Endodermal cell (in vitro differentiated cells): ENCODE measurements at regions not wholly inside any gene's neighbourhood (a gene's known extent, or its start where the extent isn't known, plus 50 kb on each side); places are given as distances from the start of the nearest gene placed in this dataset.
"Not testable (repeated sequence)": the region's sequence is repeated elsewhere in the genome, so short reads cannot be mapped to it uniquely, and the experiment has no call there.

ENCODE experiments used
- DNase-seq: peaks from one replicate; pipeline ENCODE4 v3.0.0-alpha.2; 2017
- H3K27ac ChIP-seq: 2 replicates; pipeline ENCODE4 v1.5.1; 2013; ENCODE audit warnings: mild to moderate bottlenecking, low read depth, low read length, moderate library complexity
- H3K27me3 ChIP-seq: 2 replicates; pipeline ENCODE4 v1.6.1; 2013; ENCODE audit warnings: mild to moderate bottlenecking, low read length, moderate library complexity; ENCODE audit not compliant: insufficient read depth, control insufficient read depth, poor library complexity, severe bottlenecking
- H3K36me3 ChIP-seq: 2 replicates; pipeline ENCODE4 v1.7.0; 2013; ENCODE audit warnings: mild to moderate bottlenecking, low read length, moderate library complexity; ENCODE audit not compliant: control insufficient read depth, insufficient read depth
- H3K4me1 ChIP-seq: one replicate; pipeline ENCODE4 v1.7.0; 2013; ENCODE audit warnings: low read length; ENCODE audit not compliant: control insufficient read depth, insufficient read depth
- H3K4me3 ChIP-seq: 2 replicates; pipeline ENCODE4 v1.5.1; 2013; ENCODE audit warnings: mild to moderate bottlenecking, low read length, moderate library complexity
- H3K9ac ChIP-seq: 2 replicates; pipeline ENCODE4 v1.6.1; 2013; ENCODE audit warnings: mild to moderate bottlenecking, low read length, moderate library complexity; ENCODE audit not compliant: poor library complexity, severe bottlenecking; ENCODE audit errors: extremely low read depth
- H3K9me3 ChIP-seq: 2 replicates; pipeline ENCODE4 v1.6.1; 2013; ENCODE audit warnings: mild to moderate bottlenecking, low read length, moderate library complexity; ENCODE audit not compliant: control insufficient read depth
- H3K27ac Mint-ChIP-seq: 2 replicates; pipeline ENCODE4 v1.8.0; 2020; ENCODE audit warnings: mixed read lengths
- H3K27me3 Mint-ChIP-seq: 2 replicates; pipeline ENCODE4 v1.8.0; 2021; ENCODE audit warnings: mild to moderate bottlenecking, mixed read lengths; ENCODE audit not compliant: insufficient read depth
- H3K36me3 Mint-ChIP-seq: 2 replicates; pipeline ENCODE4 v1.8.0; 2020; ENCODE audit warnings: low read depth, mixed read lengths
- H3K4me1 Mint-ChIP-seq: 2 replicates; pipeline ENCODE4 v1.8.0; 2020; ENCODE audit warnings: mixed read lengths
- H3K4me3 Mint-ChIP-seq: 2 replicates; pipeline ENCODE4 v1.8.0; 2020; ENCODE audit warnings: mild to moderate bottlenecking, moderate library complexity, mixed read lengths
- H3K9me3 Mint-ChIP-seq: 2 replicates; pipeline ENCODE4 v1.8.0; 2020; ENCODE audit warnings: mild to moderate bottlenecking, mixed read lengths
- WGBS, 2 experiments: methylation state at CpG; one replicate each; pipeline versions ENCODE4 v1.1.5 to v1.1.7; 2013; ENCODE audit warnings: missing lambda C conversion rate in 2 of 2, mixed read lengths in 1 of 2; ENCODE audit not compliant: insufficient coverage in 1 of 2, insufficient read length in 1 of 2; 5-methylcytosine and 5-hydroxymethylcytosine counted together
- TF ChIP-seq, protein P1 (sequence below): fragments of 200-600 bp; sonication (generic); conservative IDR thresholded peaks from 2 replicates; pipeline ENCODE4 v1.5.0; 2021; ENCODE audit warnings: antibody characterized with exemption, mild to moderate bottlenecking

DNA sequence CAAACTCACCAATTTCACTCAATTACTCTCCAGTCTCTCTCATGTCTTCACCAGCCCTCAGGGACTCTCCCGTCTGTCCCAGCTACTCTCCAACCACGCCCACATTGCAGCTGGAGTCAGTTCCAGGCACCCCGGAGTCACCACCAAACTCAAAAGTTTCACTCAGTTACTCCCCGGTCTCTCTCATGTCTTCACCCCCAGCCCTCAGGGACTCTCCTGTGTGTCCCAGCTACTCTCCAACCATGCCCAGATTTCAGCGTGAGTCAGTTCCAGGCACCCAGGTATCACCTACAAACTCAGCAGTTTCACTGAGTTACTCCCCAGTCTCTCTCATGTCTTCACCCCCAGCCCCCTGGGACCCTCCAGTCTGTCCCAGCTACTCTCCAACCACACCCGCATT, 528.8 kb downstream of the CWH43 start:
- H3K27me3 ChIP-seq, H3K4me1 Mint-ChIP-seq, H3K36me3 ChIP-seq, H3K27ac ChIP-seq, H3K4me1 ChIP-seq, H3K4me3 Mint-ChIP-seq, H3K9ac ChIP-seq, H3K27me3 Mint-ChIP-seq, H3K27ac Mint-ChIP-seq, H3K4me3 ChIP-seq: not testable (repeated sequence)
- peaks cover 84% of the 10 kb centered on the region for H3K9me3 Mint-ChIP-seq
- H3K36me3 Mint-ChIP-seq, result peaks cover 17% of the 10 kb centered on the region
- H3K9me3 ChIP-seq, result peaks cover 55% of the 10 kb centered on the region
- DNase-seq, result peak; percentile 5
- 66 to 75% methylated on average over 3 to 6 of the region's 6 CpGs for WGBS, 2 experiments

DNA sequence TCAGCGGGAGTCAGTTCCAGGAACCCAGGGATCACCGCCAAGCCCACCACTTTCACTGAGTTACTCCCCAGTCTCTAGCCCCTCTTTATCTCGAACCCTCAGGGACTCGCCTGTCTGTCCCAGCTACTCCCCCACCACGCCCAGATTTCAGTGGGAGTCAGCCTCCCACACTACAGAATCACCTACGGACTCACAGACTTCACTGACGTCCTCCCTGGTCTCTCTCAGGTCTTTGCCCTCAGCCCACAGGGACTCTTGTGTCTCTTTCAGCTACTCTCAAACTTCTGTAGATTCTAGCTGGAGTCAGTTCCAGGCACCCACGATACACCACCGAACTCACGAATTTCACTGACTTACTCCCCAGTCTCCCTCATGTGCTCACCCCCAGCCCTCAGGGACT, 529.2 kb downstream of the CWH43 start:
- peaks cover 16% of the 10 kb centered on the region for H3K36me3 Mint-ChIP-seq
- not testable (repeated sequence) for H3K4me3 Mint-ChIP-seq, H3K4me3 ChIP-seq, H3K27ac Mint-ChIP-seq, H3K27me3 ChIP-seq, H3K4me1 ChIP-seq, H3K27me3 Mint-ChIP-seq, H3K36me3 ChIP-seq, H3K27ac ChIP-seq, H3K9ac ChIP-seq, H3K4me1 Mint-ChIP-seq
- peaks cover 80% of the 10 kb centered on the region for H3K9me3 Mint-ChIP-seq
- peak; percentile 8 for DNase-seq
- WGBS, 2 experiments, result 73 to 78% methylated on average over 6 to 10 of the region's 10 CpGs
- H3K9me3 ChIP-seq, result peaks cover 52% of the 10 kb centered on the region

DNA sequence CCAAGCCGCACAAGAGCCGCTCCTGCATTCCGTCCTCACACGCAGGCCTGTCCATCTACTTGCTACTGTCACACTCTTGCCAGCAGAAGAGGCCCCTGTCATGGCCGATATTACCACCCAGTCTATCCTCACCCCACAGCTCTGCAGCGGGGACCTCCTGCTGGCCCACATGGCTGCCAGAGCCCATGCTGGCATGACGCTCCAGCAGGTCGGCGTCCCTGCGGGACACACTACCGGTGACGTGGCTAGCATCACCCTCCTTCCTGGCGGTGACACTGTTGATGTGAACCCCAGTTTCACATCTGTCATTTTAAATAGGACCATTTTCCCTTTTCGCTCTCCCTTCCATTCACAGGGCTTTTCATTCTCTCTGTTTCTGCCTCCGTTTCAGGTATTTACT, 530.0 kb downstream of the CWH43 start:
- not testable (repeated sequence) for H3K27ac ChIP-seq, H3K4me3 Mint-ChIP-seq, H3K4me1 ChIP-seq, H3K9ac ChIP-seq, H3K4me3 ChIP-seq, H3K4me1 Mint-ChIP-seq, H3K27me3 ChIP-seq, H3K27me3 Mint-ChIP-seq, H3K36me3 ChIP-seq, H3K27ac Mint-ChIP-seq
- peak; percentile 7 for DNase-seq
- WGBS, 2 experiments, result 83 to 90% methylated on average over 7 to 15 of the region's 15 CpGs
- H3K9me3 Mint-ChIP-seq, result peaks cover 73% of the 10 kb centered on the region
- peaks cover 16% of the 10 kb centered on the region for H3K36me3 Mint-ChIP-seq
- H3K9me3 ChIP-seq, result peaks cover 44% of the 10 kb centered on the region

DNA sequence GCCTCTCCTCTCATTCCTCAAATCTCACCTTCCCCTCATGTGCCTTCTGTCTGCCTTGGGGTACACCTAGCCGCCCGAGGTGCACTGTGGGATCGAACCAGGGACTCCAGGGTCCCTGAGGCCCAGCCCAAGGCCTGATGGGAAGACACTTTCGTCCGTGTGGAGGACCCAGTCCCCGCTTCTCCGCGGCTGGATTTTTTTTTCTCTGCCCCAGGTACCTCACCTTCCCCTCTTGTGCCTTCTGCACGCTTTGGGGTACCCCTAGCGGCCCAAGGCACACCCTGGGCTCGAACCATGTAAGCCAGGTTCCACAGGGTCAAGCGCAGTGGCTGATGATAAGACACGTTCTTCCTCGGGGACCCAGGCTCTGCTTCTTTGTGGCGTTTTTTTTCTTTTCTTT, 530.7 kb downstream of the CWH43 start:
- Mint-ChIP-seq H3K27me3 (peaks cover 2% of the 10 kb centered on the region), H3K27ac (no peak overlapping the region), H3K36me3 (peaks cover 16% of the 10 kb centered on the region), H3K4me1 (no peaks in the 10 kb centered on the region), H3K4me3 (no peak overlapping the region), H3K9me3 (peaks cover 66% of the 10 kb centered on the region)
- H3K9me3 ChIP-seq, result peaks cover 37% of the 10 kb centered on the region
- TF ChIP-seq, protein P1, sequence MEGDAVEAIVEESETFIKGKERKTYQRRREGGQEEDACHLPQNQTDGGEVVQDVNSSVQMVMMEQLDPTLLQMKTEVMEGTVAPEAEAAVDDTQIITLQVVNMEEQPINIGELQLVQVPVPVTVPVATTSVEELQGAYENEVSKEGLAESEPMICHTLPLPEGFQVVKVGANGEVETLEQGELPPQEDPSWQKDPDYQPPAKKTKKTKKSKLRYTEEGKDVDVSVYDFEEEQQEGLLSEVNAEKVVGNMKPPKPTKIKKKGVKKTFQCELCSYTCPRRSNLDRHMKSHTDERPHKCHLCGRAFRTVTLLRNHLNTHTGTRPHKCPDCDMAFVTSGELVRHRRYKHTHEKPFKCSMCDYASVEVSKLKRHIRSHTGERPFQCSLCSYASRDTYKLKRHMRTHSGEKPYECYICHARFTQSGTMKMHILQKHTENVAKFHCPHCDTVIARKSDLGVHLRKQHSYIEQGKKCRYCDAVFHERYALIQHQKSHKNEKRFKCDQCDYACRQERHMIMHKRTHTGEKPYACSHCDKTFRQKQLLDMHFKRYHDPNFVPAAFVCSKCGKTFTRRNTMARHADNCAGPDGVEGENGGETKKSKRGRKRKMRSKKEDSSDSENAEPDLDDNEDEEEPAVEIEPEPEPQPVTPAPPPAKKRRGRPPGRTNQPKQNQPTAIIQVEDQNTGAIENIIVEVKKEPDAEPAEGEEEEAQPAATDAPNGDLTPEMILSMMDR, result no peak
- H3K27me3 ChIP-seq, result no peaks in the 10 kb centered on the region
- H3K27ac ChIP-seq, result no peak overlapping the region
- H3K4me1 ChIP-seq, result no peaks in the 10 kb centered on the region
- H3K9ac ChIP-seq, result no peak overlapping the region
- DNase-seq, result peak; percentile 29
- no peaks in the 10 kb centered on the region for H3K36me3 ChIP-seq
- 73 to 74% methylated on average over 10 to 15 of the region's 15 CpGs for WGBS, 2 experiments
- no peak overlapping the region for H3K4me3 ChIP-seq

DNA sequence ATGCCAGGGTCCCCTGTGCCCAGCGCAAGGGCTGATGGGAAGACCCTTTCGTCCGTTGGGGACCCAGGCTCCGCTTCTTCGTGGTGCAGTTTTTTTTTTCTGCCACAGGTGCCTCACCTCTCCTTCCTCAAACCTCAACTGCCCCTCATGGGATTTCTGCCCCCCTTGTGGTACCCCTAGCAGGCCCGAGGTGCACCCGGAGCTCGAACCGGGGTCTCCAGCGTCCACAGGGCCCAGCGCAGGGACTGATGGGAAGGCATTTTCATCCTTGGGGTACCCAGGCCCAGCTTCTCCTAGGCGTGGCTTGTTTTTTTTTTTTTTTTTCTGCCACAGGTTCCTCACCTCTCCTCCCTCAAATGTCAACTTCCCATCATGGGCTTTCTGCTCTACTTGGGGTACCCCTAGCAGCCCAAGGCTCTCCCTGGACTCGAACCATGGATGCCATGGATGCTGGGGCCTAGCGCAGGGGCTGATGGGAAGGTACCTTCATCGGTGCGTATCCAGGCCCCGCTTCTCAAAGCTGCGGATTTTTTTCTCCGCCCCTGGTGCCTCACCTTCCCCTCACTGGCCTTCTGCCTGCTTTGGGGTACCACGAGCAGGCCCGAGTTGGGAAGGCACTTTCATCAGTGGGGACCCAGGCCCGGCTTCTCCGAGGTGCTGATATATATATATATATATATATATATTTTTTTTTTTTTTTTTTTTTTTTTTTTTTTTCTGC, 531.6 kb downstream of the CWH43 start:
- H3K27me3 ChIP-seq, H3K27me3 Mint-ChIP-seq, H3K4me1 Mint-ChIP-seq, H3K4me3 ChIP-seq, H3K36me3 ChIP-seq, H3K36me3 Mint-ChIP-seq, DNase-seq, H3K4me3 Mint-ChIP-seq, H3K4me1 ChIP-seq, H3K27ac ChIP-seq, H3K9ac ChIP-seq, H3K27ac Mint-ChIP-seq: not testable (repeated sequence)
- 89 to 95% methylated on average over 4 to 19 of the region's 23 CpGs for WGBS, 2 experiments
- H3K9me3 ChIP-seq, result peaks cover 28% of the 10 kb centered on the region
- peaks cover 57% of the 10 kb centered on the region for H3K9me3 Mint-ChIP-seq

DNA sequence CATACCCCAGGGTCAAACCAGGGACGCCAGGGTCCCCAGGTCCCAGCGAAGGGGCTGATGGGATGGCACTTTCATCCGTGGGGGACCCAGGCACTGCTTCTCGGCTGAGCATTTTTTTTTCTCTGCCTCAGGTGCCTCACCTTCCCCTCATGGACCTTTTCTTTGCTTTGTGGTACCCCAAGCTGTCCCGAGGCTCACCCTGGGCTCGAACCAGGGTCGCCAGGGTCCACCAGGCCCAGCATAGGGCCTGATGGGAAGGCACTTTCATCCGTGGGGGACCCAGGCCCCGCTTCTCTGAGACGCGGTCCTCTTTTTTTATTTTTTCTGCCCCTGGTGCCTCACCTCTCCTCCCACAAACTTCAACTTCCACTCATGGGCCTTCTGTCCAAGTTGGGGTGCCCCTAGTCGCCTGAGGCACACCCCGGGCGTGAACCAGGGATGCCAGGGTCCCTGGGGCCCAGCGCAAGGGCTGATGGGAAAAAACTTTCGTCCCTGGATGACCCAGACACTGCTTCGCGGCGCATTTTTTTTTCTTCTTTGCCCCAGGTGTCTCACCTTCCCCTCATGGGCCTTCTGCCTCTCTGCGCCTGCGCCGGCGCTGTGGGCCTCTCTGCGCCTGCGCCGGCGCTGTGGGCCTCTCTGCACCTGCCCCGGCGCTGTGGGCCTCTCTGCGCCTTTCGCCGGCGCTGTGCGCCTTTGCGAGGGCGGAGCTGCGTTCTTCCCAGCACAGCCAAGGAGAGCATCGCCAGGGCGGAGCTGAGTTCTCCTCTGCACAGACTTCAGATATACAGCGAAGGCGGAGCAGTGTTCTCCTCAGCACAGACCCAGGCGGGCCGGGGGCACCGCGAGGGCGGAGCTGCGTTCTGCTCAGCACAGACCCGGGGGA, 533.3 kb downstream of the CWH43 start:
- H3K9ac ChIP-seq, H3K27me3 ChIP-seq, H3K27ac ChIP-seq, H3K27me3 Mint-ChIP-seq, H3K4me1 Mint-ChIP-seq, H3K4me3 Mint-ChIP-seq, DNase-seq, H3K4me3 ChIP-seq, H3K36me3 Mint-ChIP-seq, H3K36me3 ChIP-seq, H3K27ac Mint-ChIP-seq, H3K4me1 ChIP-seq: not testable (repeated sequence)
- 86% methylated on average over 30 of the region's 48 CpGs; no CpG with 5 or more reads in 1 of the 2 experiments for WGBS, 2 experiments
- H3K9me3 Mint-ChIP-seq, result peaks cover 43% of the 10 kb centered on the region
- H3K9me3 ChIP-seq, result peaks cover 11% of the 10 kb centered on the region
